ENCODE measurements at regions not wholly inside any gene's neighbourhood (a gene's known extent, or its start where the extent isn't known, plus 50 kb on each side); places are given as distances from the start of the nearest gene placed in this dataset.

DNA sequence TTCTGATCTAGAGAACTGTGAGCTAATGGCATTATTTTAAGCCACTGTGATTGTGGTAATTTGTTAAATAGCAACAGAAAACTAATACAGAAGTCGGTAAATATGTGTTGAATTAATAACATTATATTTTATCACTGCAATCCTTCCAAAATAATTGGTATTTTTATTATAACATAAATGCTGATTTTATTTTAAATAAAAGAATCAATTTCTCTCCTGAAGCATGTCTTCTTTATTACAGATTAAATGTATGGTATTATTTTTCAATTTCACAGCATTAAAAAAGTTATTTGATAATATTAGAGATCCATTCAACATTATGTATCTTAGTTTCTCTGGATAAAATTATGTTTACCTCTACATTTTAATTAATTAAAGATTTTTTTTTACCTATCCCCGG is 165.5 kb upstream of the EDIL3 start:
- Histone ChIP-seq H3K9me3 (ENCODE audit: low read length) (no peaks in the 10 kb centered on the region), H2AFZ (ENCODE audit: low read length) (no peak overlapping the region), H3K27me3 (ENCODE audit: control insufficient read depth in 1 of 2, insufficient read depth in 2 of 2, low read length in 2 of 2) (no peaks in the 10 kb centered on the region), H3K9ac (ENCODE audit: insufficient read depth, low read depth, low read length) (no peak overlapping the region), H3K36me3 (replicated peaks in 1 of 2; ENCODE audit: control insufficient read depth in 1 of 2, insufficient read depth in 2 of 2, low read length in 2 of 2) (no peaks in the 10 kb centered on the region), H4K20me1 (ENCODE audit: insufficient read depth, low read length) (no peaks in the 10 kb centered on the region), H3K79me2 (ENCODE audit: insufficient read depth, low read length) (no peaks in the 10 kb centered on the region), H3K4me1 (ENCODE audit: insufficient read depth, low read length) (no peaks in the 10 kb centered on the region), H3K27ac (ENCODE audit: extremely low read length, insufficient read depth, low read length) (no peak overlapping the region), H3K4me2 (ENCODE audit: low read depth, low read length) (no peak overlapping the region), H3K4me3 (replicated peaks in 1 of 3; ENCODE audit: insufficient read depth in 1 of 3, low read depth in 2 of 3, low read length in 3 of 3) (no peak overlapping the region)
- ChIA-PET CTCF (ENCODE audit: low intra/inter-chr PET ratio, low total read pairs) (no interaction called here), POLR2A (no interaction called here)
- no peak for TF ChIP-seq ETV6 (CRISPR knock-in tag; conservative IDR thresholded peaks at IDR 0.05)
- TF ChIP-seq ELF4 (CRISPR knock-in tag; IDR thresholded peaks at IDR 0.05; ENCODE audit: borderline replicate concordance), result no peak
- no peak for TF ChIP-seq HMG20B (CRISPR knock-in tag; conservative IDR thresholded peaks at IDR 0.05)
- TF ChIP-seq SIN3B (IDR thresholded peaks at IDR 0.05; ENCODE audit: low read length), result no peak
- TF ChIP-seq ZBTB8A (CRISPR knock-in tag; IDR thresholded peaks at IDR 0.05; ENCODE audit: borderline replicate concordance, low read depth), result no peak
- TF ChIP-seq SMAD9 (CRISPR knock-in tag; IDR thresholded peaks at IDR 0.05), result no peak
- no peak for TF ChIP-seq RXRB (CRISPR knock-in tag; IDR thresholded peaks at IDR 0.05; ENCODE audit: borderline replicate concordance)
- TF ChIP-seq ZNF326 (CRISPR knock-in tag; IDR thresholded peaks at IDR 0.05; ENCODE audit: borderline replicate concordance), result no peak
- TF ChIP-seq CCAR2 (optimal IDR thresholded peaks at IDR 0.05; ENCODE audit: low read depth, low read length), result no peak
- TF ChIP-seq KDM5A (IDR thresholded peaks at IDR 0.05; ENCODE audit: borderline replicate concordance, low read length), result no peak
- TF ChIP-seq, protein P1, sequence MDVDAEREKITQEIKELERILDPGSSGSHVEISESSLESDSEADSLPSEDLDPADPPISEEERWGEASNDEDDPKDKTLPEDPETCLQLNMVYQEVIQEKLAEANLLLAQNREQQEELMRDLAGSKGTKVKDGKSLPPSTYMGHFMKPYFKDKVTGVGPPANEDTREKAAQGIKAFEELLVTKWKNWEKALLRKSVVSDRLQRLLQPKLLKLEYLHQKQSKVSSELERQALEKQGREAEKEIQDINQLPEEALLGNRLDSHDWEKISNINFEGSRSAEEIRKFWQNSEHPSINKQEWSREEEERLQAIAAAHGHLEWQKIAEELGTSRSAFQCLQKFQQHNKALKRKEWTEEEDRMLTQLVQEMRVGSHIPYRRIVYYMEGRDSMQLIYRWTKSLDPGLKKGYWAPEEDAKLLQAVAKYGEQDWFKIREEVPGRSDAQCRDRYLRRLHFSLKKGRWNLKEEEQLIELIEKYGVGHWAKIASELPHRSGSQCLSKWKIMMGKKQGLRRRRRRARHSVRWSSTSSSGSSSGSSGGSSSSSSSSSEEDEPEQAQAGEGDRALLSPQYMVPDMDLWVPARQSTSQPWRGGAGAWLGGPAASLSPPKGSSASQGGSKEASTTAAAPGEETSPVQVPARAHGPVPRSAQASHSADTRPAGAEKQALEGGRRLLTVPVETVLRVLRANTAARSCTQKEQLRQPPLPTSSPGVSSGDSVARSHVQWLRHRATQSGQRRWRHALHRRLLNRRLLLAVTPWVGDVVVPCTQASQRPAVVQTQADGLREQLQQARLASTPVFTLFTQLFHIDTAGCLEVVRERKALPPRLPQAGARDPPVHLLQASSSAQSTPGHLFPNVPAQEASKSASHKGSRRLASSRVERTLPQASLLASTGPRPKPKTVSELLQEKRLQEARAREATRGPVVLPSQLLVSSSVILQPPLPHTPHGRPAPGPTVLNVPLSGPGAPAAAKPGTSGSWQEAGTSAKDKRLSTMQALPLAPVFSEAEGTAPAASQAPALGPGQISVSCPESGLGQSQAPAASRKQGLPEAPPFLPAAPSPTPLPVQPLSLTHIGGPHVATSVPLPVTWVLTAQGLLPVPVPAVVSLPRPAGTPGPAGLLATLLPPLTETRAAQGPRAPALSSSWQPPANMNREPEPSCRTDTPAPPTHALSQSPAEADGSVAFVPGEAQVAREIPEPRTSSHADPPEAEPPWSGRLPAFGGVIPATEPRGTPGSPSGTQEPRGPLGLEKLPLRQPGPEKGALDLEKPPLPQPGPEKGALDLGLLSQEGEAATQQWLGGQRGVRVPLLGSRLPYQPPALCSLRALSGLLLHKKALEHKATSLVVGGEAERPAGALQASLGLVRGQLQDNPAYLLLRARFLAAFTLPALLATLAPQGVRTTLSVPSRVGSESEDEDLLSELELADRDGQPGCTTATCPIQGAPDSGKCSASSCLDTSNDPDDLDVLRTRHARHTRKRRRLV (CRISPR knock-in tag; IDR thresholded peaks at IDR 0.05), result no peak
- TF ChIP-seq YEATS4 (CRISPR knock-in tag; IDR thresholded peaks at IDR 0.05; ENCODE audit: borderline replicate concordance), result no peak
- TF ChIP-seq, protein P2, sequence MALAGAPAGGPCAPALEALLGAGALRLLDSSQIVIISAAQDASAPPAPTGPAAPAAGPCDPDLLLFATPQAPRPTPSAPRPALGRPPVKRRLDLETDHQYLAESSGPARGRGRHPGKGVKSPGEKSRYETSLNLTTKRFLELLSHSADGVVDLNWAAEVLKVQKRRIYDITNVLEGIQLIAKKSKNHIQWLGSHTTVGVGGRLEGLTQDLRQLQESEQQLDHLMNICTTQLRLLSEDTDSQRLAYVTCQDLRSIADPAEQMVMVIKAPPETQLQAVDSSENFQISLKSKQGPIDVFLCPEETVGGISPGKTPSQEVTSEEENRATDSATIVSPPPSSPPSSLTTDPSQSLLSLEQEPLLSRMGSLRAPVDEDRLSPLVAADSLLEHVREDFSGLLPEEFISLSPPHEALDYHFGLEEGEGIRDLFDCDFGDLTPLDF (CRISPR knock-in tag; IDR thresholded peaks at IDR 0.05), result no peak
- TF ChIP-seq ATF7 (IDR thresholded peaks at IDR 0.05), result no peak
- no peak for TF ChIP-seq ATF7 (CRISPR knock-in tag; IDR thresholded peaks at IDR 0.05)
- no peak for TF ChIP-seq ZMAT3 (CRISPR knock-in tag; conservative IDR thresholded peaks at IDR 0.05)
- WGBS (ENCODE audit: low lambda C conversion rate), result 5% methylated on average over 2 of the region's 2 CpGs
- ATAC-seq (no peak), DNase-seq (ENCODE audit: low spot score) (no peak), FAIRE-seq (no peak)
- intact Hi-C loops (cut with micrococcal nuclease; ENCODE audit: unreplicated experiment), result no loop called here
- in situ Hi-C loops (cut with HindIII; ENCODE audit: extremely low pct_ligation_motif_present, low pct_unique_long_range_greater_than_20kb), result no loop called here
- no TSS peak for BruUV-seq (replicated peaks)

All from HepG2 (cell line).